Tibial nerve (tissue), 4 donors: ENCODE measurements at regions not wholly inside any gene's neighbourhood (a gene's known extent, or its start where the extent isn't known, plus 50 kb on each side); places are given as distances from the start of the nearest gene placed in this dataset.

ENCODE experiments used
- CTCF ChIP-seq, 5 experiments: fragments of 200-600 bp in 3 of 5; fragments of 450-650 bp in 2 of 5; sonication (generic) in 3 of 5; IDR thresholded peaks; one replicate each; pipeline ENCODE4 v1.5.1; 2016 to 2019; ENCODE audit warnings: antibody characterized with exemption in 5 of 5, mild to moderate bottlenecking in 3 of 5, moderate library complexity in 2 of 5
- EP300 ChIP-seq, 2 donors: sonication (generic); formaldehyde crosslinking; IDR thresholded peaks; one replicate each; pipeline ENCODE4 v1.6.1; 2017; ENCODE audit warnings: antibody characterized with exemption in 2 of 2, mild to moderate bottlenecking in 1 of 2
- POLR2A ChIP-seq, 2 donors: fragments of 450-650 bp; IDR thresholded peaks; one replicate each; pipeline ENCODE4 v1.6.1; 2017; ENCODE audit warnings: antibody characterized with exemption in 2 of 2, mild to moderate bottlenecking in 2 of 2, moderate library complexity in 2 of 2

GRCh38 chr2:4098137-4098536 is 394.8 kb downstream of the DCDC2C start:
- TF ChIP-seq CTCF (IDR thresholded peaks at IDR 0.05) (no peak), POLR2A (IDR thresholded peaks at IDR 0.05) (no peak), EP300 (IDR thresholded peaks at IDR 0.05) (no peak)
